Endothelial cell (in vitro differentiated cells): ENCODE measurements at regions not wholly inside any gene's neighbourhood (a gene's known extent, or its start where the extent isn't known, plus 50 kb on each side); places are given as distances from the start of the nearest gene placed in this dataset.

Experiments used
- DNase-seq: peaks from one replicate; pipeline ENCODE4 v3.0.0; 2021; ENCODE audit warnings: low spot score
- H3K27ac Mint-ChIP-seq: one replicate; pipeline ENCODE4 v1.8.0; 2021; ENCODE audit warnings: mixed read lengths, inconsistent platforms; ENCODE audit not compliant: unreplicated experiment
- H3K27me3 Mint-ChIP-seq: one replicate; pipeline ENCODE4 v1.8.0; 2021; ENCODE audit warnings: mild to moderate bottlenecking, moderate library complexity, mixed read lengths, inconsistent platforms; ENCODE audit not compliant: unreplicated experiment
- H3K36me3 Mint-ChIP-seq: one replicate; pipeline ENCODE4 v1.8.0; 2021; ENCODE audit warnings: mild to moderate bottlenecking, low read depth, mixed read lengths, inconsistent platforms; ENCODE audit not compliant: unreplicated experiment
- H3K4me1 Mint-ChIP-seq: one replicate; pipeline ENCODE4 v1.8.0; 2021; ENCODE audit warnings: mild to moderate bottlenecking, mixed read lengths, inconsistent platforms; ENCODE audit not compliant: unreplicated experiment
- H3K4me3 Mint-ChIP-seq: one replicate; pipeline ENCODE4 v1.8.0; 2021; ENCODE audit warnings: mild to moderate bottlenecking, mixed read lengths, inconsistent platforms; ENCODE audit not compliant: unreplicated experiment
- H3K9me3 Mint-ChIP-seq: one replicate; pipeline ENCODE4 v1.8.0; 2021; ENCODE audit warnings: mixed read lengths, inconsistent platforms; ENCODE audit not compliant: unreplicated experiment
- CTCF ChIP-seq: fragments of 200-600 bp; sonication (generic); IDR thresholded peaks from one replicate; pipeline ENCODE4 v1.5.0; 2021; ENCODE audit warnings: antibody characterized with exemption; ENCODE audit not compliant: unreplicated experiment

- TF ChIP-seq CTCF = no peak
- Mint-ChIP-seq H3K9me3 (no peaks in the 10 kb centered on the region), H3K27me3 (no peaks in the 10 kb centered on the region), H3K4me1 (no peaks in the 10 kb centered on the region), H3K27ac (no peak overlapping the region), H3K36me3 (no peaks in the 10 kb centered on the region), H3K4me3 (no peak overlapping the region)
- DNase-seq = no peak
Measured at GRCh38 chr1:88433556-88433955, 250.5 kb upstream of the PKN2 start.

- Mint-ChIP-seq H3K36me3 (no peaks in the 10 kb centered on the region), H3K27ac (no peak overlapping the region), H3K4me1 (no peaks in the 10 kb centered on the region), H3K4me3 (no peak overlapping the region), H3K9me3 (no peaks in the 10 kb centered on the region), H3K27me3 (no peaks in the 10 kb centered on the region)
- DNase-seq = no peak
- TF ChIP-seq CTCF = no peak
Measured at GRCh38 chr1:88434836-88435235, 249.2 kb upstream of the PKN2 start.

GRCh38 chr1:88441022-88441421 lies 243.1 kb upstream of the PKN2 start:
- DNase-seq = no peak
- H3K27ac Mint-ChIP-seq = no peak overlapping the region
- no peak for TF ChIP-seq CTCF
- no peak overlapping the region for H3K4me3 Mint-ChIP-seq
- peaks cover 3% of the 10 kb centered on the region for H3K27me3 Mint-ChIP-seq
- H3K36me3 Mint-ChIP-seq = no peaks in the 10 kb centered on the region
- no peaks in the 10 kb centered on the region for H3K9me3 Mint-ChIP-seq
- H3K4me1 Mint-ChIP-seq = no peaks in the 10 kb centered on the region

GRCh38 chr1:88451856-88452255 lies 232.2 kb upstream of the PKN2 start:
- DNase-seq = no peak
- H3K27me3 Mint-ChIP-seq = no peaks in the 10 kb centered on the region
- peaks cover 25% of the 10 kb centered on the region for H3K4me1 Mint-ChIP-seq
- no peak overlapping the region for H3K27ac Mint-ChIP-seq
- no peak overlapping the region for H3K4me3 Mint-ChIP-seq
- H3K9me3 Mint-ChIP-seq = no peaks in the 10 kb centered on the region
- H3K36me3 Mint-ChIP-seq = no peaks in the 10 kb centered on the region
- no peak for TF ChIP-seq CTCF

- no peak for TF ChIP-seq CTCF
- Mint-ChIP-seq H3K36me3 (no peaks in the 10 kb centered on the region), H3K4me1 (peaks cover 25% of the 10 kb centered on the region), H3K4me3 (no peak overlapping the region), H3K27ac (no peak overlapping the region), H3K9me3 (no peaks in the 10 kb centered on the region), H3K27me3 (no peaks in the 10 kb centered on the region)
- no peak for DNase-seq
Measured at GRCh38 chr1:88453295-88453694, 230.8 kb upstream of the PKN2 start.
